Neuronal stem cell (in vitro differentiated cells): ENCODE measurements at regions not wholly inside any gene's neighbourhood (a gene's known extent, or its start where the extent isn't known, plus 50 kb on each side); places are given as distances from the start of the nearest gene placed in this dataset.

ENCODE experiments used
- DNase-seq: peaks from one replicate; pipeline ENCODE4 v3.0.0-alpha.2; 2013; ENCODE audit warnings: low spot score
- H2AFZ ChIP-seq: one replicate; pipeline ENCODE4 v1.6.1; 2013; ENCODE audit warnings: mild to moderate bottlenecking, low read length, inconsistent platforms
- H2AK5ac ChIP-seq: 2 replicates; pipeline ENCODE4 v1.6.1; 2013; ENCODE audit warnings: low read depth, mild to moderate bottlenecking, inconsistent platforms, low read length, moderate library complexity, mixed read lengths
- H2BK120ac ChIP-seq: 2 replicates; pipeline ENCODE4 v1.6.1; 2013; ENCODE audit warnings: low read depth, mild to moderate bottlenecking, inconsistent platforms, low read length, moderate library complexity, mixed read lengths
- H2BK12ac ChIP-seq: one replicate; pipeline ENCODE4 v1.6.1; 2013; ENCODE audit warnings: low read length, inconsistent platforms
- H2BK15ac ChIP-seq: 2 replicates; pipeline ENCODE4 v1.6.1; 2013; ENCODE audit warnings: mild to moderate bottlenecking, low read length, inconsistent platforms, mixed read lengths
- H2BK5ac ChIP-seq: one replicate; pipeline ENCODE4 v1.6.1; 2013; ENCODE audit warnings: inconsistent platforms, mild to moderate bottlenecking, low read length, moderate library complexity
- H3K14ac ChIP-seq: one replicate; pipeline ENCODE4 v1.6.1; 2013; ENCODE audit warnings: low read length, inconsistent platforms
- H3K18ac ChIP-seq: 2 replicates; pipeline ENCODE4 v1.6.1; 2013; ENCODE audit warnings: low read length, inconsistent platforms
- H3K23ac ChIP-seq: 2 replicates; pipeline ENCODE4 v1.6.1; 2013; ENCODE audit warnings: low read depth, mild to moderate bottlenecking, mixed read lengths, low read length, inconsistent platforms; ENCODE audit not compliant: poor library complexity
- H3K27ac ChIP-seq: replicated peaks from 3 replicates; pipeline ENCODE4 v1.5.1; 2013; ENCODE audit warnings: low read length, inconsistent platforms
- H3K27me3 ChIP-seq, 3 experiments: 2 replicates each; pipeline ENCODE4 v1.6.1; 2013; ENCODE audit warnings: low read length in 3 of 3, mild to moderate bottlenecking in 2 of 3, inconsistent platforms in 1 of 3, low read depth in 1 of 3, mixed read lengths in 1 of 3, moderate library complexity in 1 of 3; ENCODE audit not compliant: control insufficient read depth in 3 of 3, insufficient read depth in 3 of 3
- H3K36me3 ChIP-seq, 2 donors: replicated peaks in 1 of 2; 2 replicates each; pipeline ENCODE4 v1.6.1; 2013; ENCODE audit warnings: low read length in 2 of 2; ENCODE audit not compliant: control insufficient read depth in 2 of 2, insufficient read depth in 2 of 2
- H3K4ac ChIP-seq: 2 replicates; pipeline ENCODE4 v1.6.1; 2013; ENCODE audit warnings: inconsistent platforms, mild to moderate bottlenecking, low read length, moderate library complexity
- H3K4me1 ChIP-seq, 2 donors: 1 replicate in 1 of 2; 2 replicates in 1 of 2; pipeline ENCODE4 v1.6.1; 2013; ENCODE audit warnings: low read length in 2 of 2, low read depth in 1 of 2; ENCODE audit not compliant: control insufficient read depth in 2 of 2, insufficient read depth in 1 of 2
- H3K4me2 ChIP-seq: one replicate; pipeline ENCODE4 v1.6.1; 2013; ENCODE audit warnings: mild to moderate bottlenecking, low read length, inconsistent platforms; ENCODE audit not compliant: insufficient read depth, poor library complexity, severe bottlenecking
- H3K4me3 ChIP-seq, 2 donors: 2 replicates each; pipeline ENCODE4 v1.5.1; 2013; ENCODE audit warnings: low read length in 2 of 2, mild to moderate bottlenecking in 2 of 2, inconsistent platforms in 1 of 2, moderate library complexity in 1 of 2
- H3K79me1 ChIP-seq: one replicate; pipeline ENCODE4 v1.6.1; 2013; ENCODE audit warnings: low read depth, mild to moderate bottlenecking, inconsistent platforms, low read length, moderate library complexity
- H3K9ac ChIP-seq: one replicate; pipeline ENCODE4 v1.6.1; 2013; ENCODE audit warnings: mild to moderate bottlenecking, low read depth, low read length, inconsistent platforms; ENCODE audit not compliant: poor library complexity
- H3K9me3 ChIP-seq, 2 donors: replicated peaks in 1 of 2; 2 replicates each; pipeline versions ENCODE3 to v1.6.1; 2013; ENCODE audit warnings: low read length in 2 of 2, mild to moderate bottlenecking in 2 of 2, inconsistent platforms in 1 of 2, low read depth in 1 of 2, mixed read lengths in 1 of 2, moderate library complexity in 1 of 2; ENCODE audit not compliant: control insufficient read depth in 2 of 2, insufficient read depth in 1 of 2
- H4K8ac ChIP-seq: one replicate; pipeline ENCODE4 v1.6.1; 2013; ENCODE audit warnings: low read depth, mild to moderate bottlenecking, inconsistent platforms, low read length, moderate library complexity
- H4K91ac ChIP-seq: one replicate; pipeline ENCODE4 v1.6.1; 2013; ENCODE audit warnings: low read length, low read depth, mild to moderate bottlenecking, inconsistent platforms; ENCODE audit not compliant: poor library complexity
- WGBS, 2 donors: extraction: QIAGEN DNeasy Blood & Tissue Kit; methylation state at CpG; one replicate each; pipeline ENCODE4 v1.1.7; 2013; ENCODE audit warnings: missing lambda C conversion rate in 2 of 2, mixed read lengths in 1 of 2; ENCODE audit not compliant: insufficient read length in 2 of 2, insufficient replicate concordance in 1 of 2; ENCODE audit errors: extremely low coverage in 2 of 2; 5-methylcytosine and 5-hydroxymethylcytosine counted together

- Histone ChIP-seq H2BK120ac (no peak overlapping the region), H3K18ac (no peak overlapping the region)
Measured at GRCh38 chr4:14066979-14067378, 439.5 kb upstream of the BOD1L1 start.

GRCh38 chr4:14069886-14070285 is 442.4 kb upstream of the BOD1L1 start:
- H3K4me2 ChIP-seq = no peak overlapping the region

More at GRCh38 chr4:14066979-14067378, 439.5 kb upstream of the BOD1L1 start:
- H3K36me3 ChIP-seq = no peaks in the 10 kb centered on the region
- no peak overlapping the region for H3K23ac ChIP-seq
- no peak overlapping the region for H3K4me3 ChIP-seq
- H4K91ac ChIP-seq = no peak overlapping the region
- H2BK12ac ChIP-seq = no peak overlapping the region
- H3K4ac ChIP-seq = no peak overlapping the region
- no peak overlapping the region for H3K14ac ChIP-seq
- WGBS, 2 donors = no CpG with 5 or more reads among the region's 1 CpG
- no peak overlapping the region for H2AK5ac ChIP-seq
- no peak overlapping the region for H3K4me2 ChIP-seq
- H2BK15ac ChIP-seq = no peak overlapping the region
- no peak overlapping the region for H4K8ac ChIP-seq
- no peaks in the 10 kb centered on the region for H3K79me1 ChIP-seq
- no peak overlapping the region for H3K9ac ChIP-seq
- peaks cover 0 to 39% (median 0%) of the 10 kb centered on the region in 3 experiments for H3K27me3 ChIP-seq
- H2BK5ac ChIP-seq = no peak overlapping the region
- DNase-seq = no peak
- H3K9me3 ChIP-seq = no peaks in the 10 kb centered on the region
- no peak overlapping the region for H3K27ac ChIP-seq
- H2AFZ ChIP-seq = no peak overlapping the region
- H3K4me1 ChIP-seq = peaks cover 0 to 4% of the 10 kb centered on the region in 2 donors

GRCh38 chr4:14070289-14070880 is 442.9 kb upstream of the BOD1L1 start:
- Histone ChIP-seq H3K4me1 (peaks cover 0 to 2% of the 10 kb centered on the region in 2 donors), H3K79me1 (no peaks in the 10 kb centered on the region), H3K4me3 (no peak overlapping the region), H3K9ac (no peak overlapping the region), H4K8ac (no peak overlapping the region), H2AK5ac (no peak overlapping the region), H3K27me3 (peaks cover 0 to 42% (median 0%) of the 10 kb centered on the region in 3 experiments), H3K4ac (no peak overlapping the region), H2AFZ (no peak overlapping the region), H3K18ac (no peak overlapping the region), H3K27ac (no peak overlapping the region), H4K91ac (no peak overlapping the region), H2BK120ac (no peak overlapping the region), H3K36me3 (no peaks in the 10 kb centered on the region), H2BK15ac (no peak overlapping the region), H3K14ac (no peak overlapping the region), H3K23ac (no peak overlapping the region), H3K4me2 (no peak overlapping the region), H3K9me3 (peaks cover 0 to 4% of the 10 kb centered on the region in 2 donors), H2BK5ac (no peak overlapping the region), H2BK12ac (no peak overlapping the region)
- no peak for DNase-seq
- WGBS, 2 donors = no CpG with 5 or more reads among the region's 5 CpGs

More at GRCh38 chr4:14069886-14070285, 442.4 kb upstream of the BOD1L1 start:
- no peak overlapping the region for H2BK5ac ChIP-seq
- H2BK120ac ChIP-seq = no peak overlapping the region
- H3K4me3 ChIP-seq = no peak overlapping the region
- H3K79me1 ChIP-seq = no peaks in the 10 kb centered on the region
- peaks cover 0 to 4% of the 10 kb centered on the region in 2 donors for H3K4me1 ChIP-seq
- H2AK5ac ChIP-seq = no peak overlapping the region
- no CpG with 5 or more reads among the region's 4 CpGs for WGBS, 2 donors
- DNase-seq = no peak
- no peak overlapping the region for H3K27ac ChIP-seq
- no peak overlapping the region for H3K18ac ChIP-seq
- H3K36me3 ChIP-seq = no peaks in the 10 kb centered on the region
- no peak overlapping the region for H3K9ac ChIP-seq
- H3K14ac ChIP-seq = no peak overlapping the region
- no peak overlapping the region for H4K8ac ChIP-seq
- H3K9me3 ChIP-seq = peaks cover 0 to 4% of the 10 kb centered on the region in 2 donors
- no peak overlapping the region for H2BK15ac ChIP-seq
- H4K91ac ChIP-seq = no peak overlapping the region
- H2BK12ac ChIP-seq = no peak overlapping the region
- no peak overlapping the region for H2AFZ ChIP-seq
- no peak overlapping the region for H3K23ac ChIP-seq
- peaks cover 0 to 42% (median 0%) of the 10 kb centered on the region in 3 experiments for H3K27me3 ChIP-seq
- no peak overlapping the region for H3K4ac ChIP-seq

- no peak for DNase-seq
- Histone ChIP-seq H2AFZ (no peak overlapping the region), H3K9me3 (peaks cover 0 to 4% of the 10 kb centered on the region in 2 donors), H2BK15ac (no peak overlapping the region), H3K4me2 (no peak overlapping the region), H2BK120ac (no peak overlapping the region), H2BK5ac (no peak overlapping the region), H3K4ac (no peak overlapping the region), H2AK5ac (no peak overlapping the region), H3K36me3 (no peaks in the 10 kb centered on the region), H3K4me3 (no peak overlapping the region), H3K27ac (no peak overlapping the region), H3K4me1 (peaks cover 0 to 2% of the 10 kb centered on the region in 2 donors), H4K91ac (no peak overlapping the region), H3K14ac (no peak overlapping the region), H2BK12ac (no peak overlapping the region), H3K18ac (no peak overlapping the region), H3K79me1 (no peaks in the 10 kb centered on the region), H4K8ac (no peak overlapping the region), H3K27me3 (peaks cover 0 to 24% (median 0%) of the 10 kb centered on the region in 3 experiments), H3K9ac (no peak overlapping the region), H3K23ac (no peak overlapping the region)
Measured at GRCh38 chr4:14072506-14072905, 445.0 kb upstream of the BOD1L1 start.
